ENCODE measurements at regions not wholly inside any gene's neighbourhood (a gene's known extent, or its start where the extent isn't known, plus 50 kb on each side); places are given as distances from the start of the nearest gene placed in this dataset.

GRCh38 chr3:46097691-46098241 lies 70.5 kb upstream of the XCR1 start:
- peak overlapping the region; percentile 27; the same call in 1 of the 2 replicates for H2AFZ ChIP-seq (ENCODE audit: low read depth, low read length)
- peak overlapping the region; percentile 85 for H3K27ac ChIP-seq (ENCODE audit: low read length)
- peak overlapping the region; percentile 76 for H3K4me2 ChIP-seq (ENCODE audit: low read length)

GRCh38 chr3:46096781-46097180 lies 69.5 kb upstream of the XCR1 start:
- Histone ChIP-seq H3K27ac (ENCODE audit: low read length) (peak overlapping the region; percentile 85; the same call in 1 of the 2 replicates), H3K27me3 (ENCODE audit: low read depth, low read length) (peaks cover 23% of the 10 kb centered on the region), H3K4me3 (ENCODE audit: low read length) (no peak overlapping the region), H3K9me3 (ENCODE audit: insufficient read depth, low read length) (peaks cover 18% of the 10 kb centered on the region), H3K36me3 (replicated peaks; ENCODE audit: low read depth, low read length) (peaks cover 10% of the 10 kb centered on the region), H4K20me1 (ENCODE audit: insufficient read depth, low read length) (no peaks in the 10 kb centered on the region), H3K79me2 (ENCODE audit: low read length) (no peaks in the 10 kb centered on the region), H3K4me1 (ENCODE audit: low read length) (peaks cover 85% of the 10 kb centered on the region), H2AFZ (ENCODE audit: low read depth, low read length) (0 out of 2 replicates have a peak overlapping the region, but pooled peaks have one; percentile 27), H3K9ac (ENCODE audit: low read length) (peak overlapping the region; percentile 61; the same call in 1 of the 2 replicates), H3K4me2 (ENCODE audit: low read length) (peak overlapping the region; percentile 76)
- TF ChIP-seq EZH2phosphoT487 (IDR thresholded peaks at IDR 0.05; ENCODE audit: low read depth): no peak
- TF ChIP-seq CTCF (IDR thresholded peaks at IDR 0.05; ENCODE audit: low read depth, low read length): no peak

More at GRCh38 chr3:46097691-46098241, 70.5 kb upstream of the XCR1 start:
- peaks cover 14% of the 10 kb centered on the region for H3K36me3 ChIP-seq (replicated peaks; ENCODE audit: low read depth, low read length)
- no peaks in the 10 kb centered on the region for H4K20me1 ChIP-seq (ENCODE audit: insufficient read depth, low read length)
- peaks cover 75% of the 10 kb centered on the region for H3K4me1 ChIP-seq (ENCODE audit: low read length)
- no peaks in the 10 kb centered on the region for H3K79me2 ChIP-seq (ENCODE audit: low read length)
- H3K4me3 ChIP-seq (ENCODE audit: low read length): peak overlapping the region; percentile 51
- TF ChIP-seq EZH2phosphoT487 (IDR thresholded peaks at IDR 0.05; ENCODE audit: low read depth) (no peak), CTCF (IDR thresholded peaks at IDR 0.05; ENCODE audit: low read depth, low read length) (no peak)
- H3K27me3 ChIP-seq (ENCODE audit: low read depth, low read length): peaks cover 26% of the 10 kb centered on the region
- peak overlapping the region; percentile 61 for H3K9ac ChIP-seq (ENCODE audit: low read length)
- peaks cover 22% of the 10 kb centered on the region for H3K9me3 ChIP-seq (ENCODE audit: insufficient read depth, low read length)

- H3K27ac ChIP-seq (ENCODE audit: low read length): peak overlapping the region; percentile 85
- peaks cover 14% of the 10 kb centered on the region for H3K9me3 ChIP-seq (ENCODE audit: insufficient read depth, low read length)
- H4K20me1 ChIP-seq (ENCODE audit: insufficient read depth, low read length): no peaks in the 10 kb centered on the region
- peaks cover 20% of the 10 kb centered on the region for H3K27me3 ChIP-seq (ENCODE audit: low read depth, low read length)
- no peak overlapping the region for H3K4me3 ChIP-seq (ENCODE audit: low read length)
- peak overlapping the region; percentile 76 for H3K4me2 ChIP-seq (ENCODE audit: low read length)
- no peak overlapping the region for H2AFZ ChIP-seq (ENCODE audit: low read depth, low read length)
- peaks cover 9% of the 10 kb centered on the region for H3K36me3 ChIP-seq (replicated peaks; ENCODE audit: low read depth, low read length)
- TF ChIP-seq CTCF (IDR thresholded peaks at IDR 0.05; ENCODE audit: low read depth, low read length): no peak
- TF ChIP-seq EZH2phosphoT487 (IDR thresholded peaks at IDR 0.05; ENCODE audit: low read depth): no peak
- no peaks in the 10 kb centered on the region for H3K79me2 ChIP-seq (ENCODE audit: low read length)
- H3K4me1 ChIP-seq (ENCODE audit: low read length): peaks cover 89% of the 10 kb centered on the region
- no peak overlapping the region; the same call in 1 of the 2 replicates for H3K9ac ChIP-seq (ENCODE audit: low read length)
Measured at GRCh38 chr3:46096336-46096735, 69.1 kb upstream of the XCR1 start.

GRCh38 chr3:46095307-46095706 lies 68.0 kb upstream of the XCR1 start:
- peaks cover 12% of the 10 kb centered on the region; the same call in 1 of the 2 replicates for H3K27me3 ChIP-seq (ENCODE audit: low read depth, low read length)
- H3K9ac ChIP-seq (ENCODE audit: low read length): no peak overlapping the region
- no peaks in the 10 kb centered on the region for H4K20me1 ChIP-seq (ENCODE audit: insufficient read depth, low read length)
- H3K27ac ChIP-seq (ENCODE audit: low read length): peak overlapping the region; percentile 49
- H3K4me3 ChIP-seq (ENCODE audit: low read length): no peak overlapping the region
- no peak for TF ChIP-seq CTCF (IDR thresholded peaks at IDR 0.05; ENCODE audit: low read depth, low read length)
- no peak for TF ChIP-seq EZH2phosphoT487 (IDR thresholded peaks at IDR 0.05; ENCODE audit: low read depth)
- H2AFZ ChIP-seq (ENCODE audit: low read depth, low read length): no peak overlapping the region
- H3K79me2 ChIP-seq (ENCODE audit: low read length): no peaks in the 10 kb centered on the region
- H3K4me2 ChIP-seq (ENCODE audit: low read length): peak overlapping the region; percentile 76
- peaks cover 92% of the 10 kb centered on the region for H3K4me1 ChIP-seq (ENCODE audit: low read length)
- peaks cover 9% of the 10 kb centered on the region for H3K36me3 ChIP-seq (replicated peaks; ENCODE audit: low read depth, low read length)
- H3K9me3 ChIP-seq (ENCODE audit: insufficient read depth, low read length): peaks cover 14% of the 10 kb centered on the region

All from OCI-LY3 (cell line).